ENCODE measurements at regions not wholly inside any gene's neighbourhood (a gene's known extent, or its start where the extent isn't known, plus 50 kb on each side); places are given as distances from the start of the nearest gene placed in this dataset.

- no peaks in the 10 kb centered on the region for H3K4me1 ChIP-seq
- TF ChIP-seq, protein P1, sequence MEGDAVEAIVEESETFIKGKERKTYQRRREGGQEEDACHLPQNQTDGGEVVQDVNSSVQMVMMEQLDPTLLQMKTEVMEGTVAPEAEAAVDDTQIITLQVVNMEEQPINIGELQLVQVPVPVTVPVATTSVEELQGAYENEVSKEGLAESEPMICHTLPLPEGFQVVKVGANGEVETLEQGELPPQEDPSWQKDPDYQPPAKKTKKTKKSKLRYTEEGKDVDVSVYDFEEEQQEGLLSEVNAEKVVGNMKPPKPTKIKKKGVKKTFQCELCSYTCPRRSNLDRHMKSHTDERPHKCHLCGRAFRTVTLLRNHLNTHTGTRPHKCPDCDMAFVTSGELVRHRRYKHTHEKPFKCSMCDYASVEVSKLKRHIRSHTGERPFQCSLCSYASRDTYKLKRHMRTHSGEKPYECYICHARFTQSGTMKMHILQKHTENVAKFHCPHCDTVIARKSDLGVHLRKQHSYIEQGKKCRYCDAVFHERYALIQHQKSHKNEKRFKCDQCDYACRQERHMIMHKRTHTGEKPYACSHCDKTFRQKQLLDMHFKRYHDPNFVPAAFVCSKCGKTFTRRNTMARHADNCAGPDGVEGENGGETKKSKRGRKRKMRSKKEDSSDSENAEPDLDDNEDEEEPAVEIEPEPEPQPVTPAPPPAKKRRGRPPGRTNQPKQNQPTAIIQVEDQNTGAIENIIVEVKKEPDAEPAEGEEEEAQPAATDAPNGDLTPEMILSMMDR (IDR thresholded peaks at IDR 0.05), result no peak
- TF ChIP-seq POLR2A (IDR thresholded peaks at IDR 0.05), result no peak
- no peak for TF ChIP-seq POLR2AphosphoS5 (IDR thresholded peaks at IDR 0.05)
- intact Hi-C loops (cut with DNase I; ENCODE audit: low total_unique reads), result no loop called here
- H3K9me3 ChIP-seq, result no peaks in the 10 kb centered on the region
- no peaks in the 10 kb centered on the region for H3K36me3 ChIP-seq
- no peak for DNase-seq (ENCODE audit: low spot score in 2 of 2)
- H3K27me3 ChIP-seq, result no peaks in the 10 kb centered on the region
- H3K27ac ChIP-seq, result no peak overlapping the region
- H3K4me3 ChIP-seq, result peak overlapping the region in 1 of 3 donors; percentile 5
Observed at GRCh38 chr13:80235967-80236302, 105.0 kb downstream of the SPRY2 start.

DNA sequence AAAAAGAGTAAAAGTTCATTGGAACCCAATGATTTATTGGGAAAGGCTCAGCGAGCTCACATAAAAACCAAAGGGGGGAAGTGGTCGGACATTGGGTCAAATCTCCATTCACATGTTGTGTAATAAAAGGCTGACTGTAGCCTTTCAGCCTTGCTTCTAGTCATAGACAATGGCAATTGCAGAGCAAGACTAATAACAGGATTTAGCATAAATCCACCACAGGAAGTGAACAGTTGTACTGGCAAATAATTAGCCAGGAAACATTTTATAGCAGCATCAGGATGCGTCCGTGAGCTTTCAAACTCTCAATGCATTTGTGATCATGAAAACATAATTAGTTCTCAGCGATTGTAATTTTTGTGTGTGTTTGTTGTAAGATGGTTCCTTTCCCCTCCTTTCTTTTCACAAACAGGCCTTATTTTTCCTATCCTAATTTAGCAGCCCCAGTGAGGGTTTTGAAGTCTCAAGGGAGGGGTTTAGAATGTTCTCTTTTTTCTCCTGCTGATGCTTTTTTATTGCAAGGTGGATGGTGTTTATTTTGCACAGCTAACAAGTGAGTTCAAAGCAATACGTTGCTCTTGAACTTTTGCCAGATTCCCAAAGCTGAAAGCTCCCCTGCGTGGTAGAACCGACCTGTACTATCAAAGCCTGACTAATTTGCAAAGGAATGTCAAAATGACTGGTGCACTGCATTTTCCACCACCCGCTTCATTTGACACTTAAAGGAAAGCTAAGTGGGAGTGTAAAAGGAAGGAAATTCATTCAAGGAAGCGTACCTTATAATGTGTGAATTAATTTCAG, 105.6 kb downstream of the SPRY2 start:
- H3K4me3 ChIP-seq, result peak overlapping the region in 1 of 3 donors; percentile 5
- no peaks in the 10 kb centered on the region for H3K27me3 ChIP-seq
- DNase-seq (ENCODE audit: low spot score in 2 of 2), result no peak
- H3K4me1 ChIP-seq, result no peaks in the 10 kb centered on the region
- intact Hi-C loops (cut with DNase I; ENCODE audit: low total_unique reads), result no loop called here
- no peaks in the 10 kb centered on the region for H3K36me3 ChIP-seq
- H3K9me3 ChIP-seq, result no peaks in the 10 kb centered on the region
- no peak for TF ChIP-seq POLR2AphosphoS5 (IDR thresholded peaks at IDR 0.05)
- TF ChIP-seq POLR2A (IDR thresholded peaks at IDR 0.05), result no peak
- TF ChIP-seq, protein P1 (IDR thresholded peaks at IDR 0.05), result no peak
- no peak overlapping the region for H3K27ac ChIP-seq

GRCh38 chr13:80227645-80228044, 113.3 kb downstream of the SPRY2 start:
- Histone ChIP-seq H3K36me3 (no peaks in the 10 kb centered on the region), H3K4me1 (no peaks in the 10 kb centered on the region), H3K27me3 (no peaks in the 10 kb centered on the region), H3K9me3 (peaks cover 0 to 5% of the 10 kb centered on the region in 2 donors), H3K4me3 (no peak overlapping the region), H3K27ac (no peak overlapping the region)
- intact Hi-C loops (cut with DNase I; ENCODE audit: low total_unique reads), result no loop called here
- TF ChIP-seq POLR2A (IDR thresholded peaks at IDR 0.05) (no peak), POLR2AphosphoS5 (IDR thresholded peaks at IDR 0.05) (no peak)
- TF ChIP-seq, protein P1 (IDR thresholded peaks at IDR 0.05), result no peak
- DNase-seq (ENCODE audit: low spot score in 2 of 2), result no peak

DNA sequence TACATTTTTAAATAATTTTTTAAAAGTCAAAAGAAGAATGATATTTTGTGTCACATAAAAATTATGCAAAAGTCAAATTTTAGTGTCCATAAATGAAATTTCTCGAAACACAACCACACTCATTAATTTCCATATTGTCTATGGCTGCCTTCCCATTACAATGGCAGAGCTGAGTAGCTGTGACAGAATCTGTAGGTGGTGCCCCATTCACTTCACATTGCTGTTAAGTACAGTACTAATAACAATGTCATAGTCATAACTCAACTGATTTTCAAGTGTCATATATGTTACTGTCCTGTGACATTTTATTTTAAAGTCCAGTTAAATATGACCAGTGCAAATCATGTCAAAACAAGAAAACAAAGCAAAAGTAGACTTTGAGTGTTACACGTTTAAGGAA, 114.3 kb downstream of the SPRY2 start:
- Histone ChIP-seq H3K27ac (no peak overlapping the region), H3K4me1 (no peaks in the 10 kb centered on the region), H3K36me3 (no peaks in the 10 kb centered on the region), H3K27me3 (no peaks in the 10 kb centered on the region), H3K9me3 (peaks cover 0 to 6% of the 10 kb centered on the region in 2 donors), H3K4me3 (no peak overlapping the region)
- no peak for DNase-seq (ENCODE audit: low spot score in 2 of 2)
- intact Hi-C loops (cut with DNase I; ENCODE audit: low total_unique reads), result no loop called here
- TF ChIP-seq POLR2A (IDR thresholded peaks at IDR 0.05), result no peak
- TF ChIP-seq POLR2AphosphoS5 (IDR thresholded peaks at IDR 0.05), result no peak
- TF ChIP-seq, protein P1 (IDR thresholded peaks at IDR 0.05), result no peak

- TF ChIP-seq, protein P1 (IDR thresholded peaks at IDR 0.05), result no peak
- TF ChIP-seq POLR2AphosphoS5 (IDR thresholded peaks at IDR 0.05), result no peak
- no peak for TF ChIP-seq POLR2A (IDR thresholded peaks at IDR 0.05)
- no peaks in the 10 kb centered on the region for H3K4me1 ChIP-seq
- no peak overlapping the region for H3K27ac ChIP-seq
- H3K9me3 ChIP-seq, result peaks cover 0 to 6% of the 10 kb centered on the region in 2 donors
- intact Hi-C loops (cut with DNase I; ENCODE audit: low total_unique reads), result no loop called here
- H3K36me3 ChIP-seq, result no peaks in the 10 kb centered on the region
- no peak overlapping the region for H3K4me3 ChIP-seq
- DNase-seq (ENCODE audit: low spot score in 2 of 2), result no peak
- no peaks in the 10 kb centered on the region for H3K27me3 ChIP-seq
Observed at GRCh38 chr13:80224468-80224867, 116.5 kb downstream of the SPRY2 start.

All from breast epithelium (tissue), 4 donors.